IMR-90 (cell line): ENCODE measurements at regions not wholly inside any gene's neighbourhood (a gene's known extent, or its start where the extent isn't known, plus 50 kb on each side); places are given as distances from the start of the nearest gene placed in this dataset.

Experiments used
- ATAC-seq: fragments of 200-7000 bp; cut with Tn5 transposase; 2 replicates; pipeline ENCODE4 v1.9.1; 2020; ENCODE audit warnings: low read depth, mild to moderate bottlenecking, moderate library complexity
- BruUV-seq: library from RNA; stranded (reverse); fragments of 400-500 nt; replicated peaks from 2 replicates; lab custom pipeline; 2021; lab: Mats Ljungman, UMichigan
- CTCF ChIA-PET: fragments of 300-600 bp; formaldehyde crosslinking; extraction: SDS; loops from one replicate; lab custom pipeline; 2021; ENCODE audit warnings: antibody characterized with exemption; lab: Yijun Ruan, JAX
- POLR2A ChIA-PET: fragments of 300-600 bp; sonication (Branson Sonifier 250); formaldehyde crosslinking; loops from one replicate; lab custom pipeline; 2022; ENCODE audit warnings: antibody characterized with exemption; ENCODE audit not compliant: unreplicated experiment; lab: Charles Lee
- DNase-seq: peaks from one replicate; pipeline ENCODE4 v3.0.0; 2013
- H2AFZ ChIP-seq: replicated peaks from 2 replicates; pipeline ENCODE3; 2013; ENCODE audit warnings: low read length, mild to moderate bottlenecking; ENCODE audit not compliant: poor library complexity
- H2AK5ac ChIP-seq: 2 replicates; pipeline ENCODE4 v1.6.1; 2013; ENCODE audit warnings: low read depth, low read length, inconsistent platforms
- H2AK9ac ChIP-seq: replicated peaks from 2 replicates; pipeline ENCODE3; 2013; ENCODE audit warnings: mild to moderate bottlenecking, low read depth, low read length, moderate library complexity; ENCODE audit not compliant: poor library complexity
- H2BK120ac ChIP-seq: 2 replicates; pipeline ENCODE4 v1.6.1; 2013; ENCODE audit warnings: low read depth, low read length, inconsistent platforms
- H2BK15ac ChIP-seq: 3 replicates; pipeline ENCODE4 v1.6.1; 2013; ENCODE audit warnings: low read depth, low read length, inconsistent platforms
- H2BK20ac ChIP-seq: 2 replicates; pipeline ENCODE4 v1.6.1; 2013; ENCODE audit warnings: low read depth, mild to moderate bottlenecking, inconsistent platforms, low read length, moderate library complexity
- H2BK5ac ChIP-seq: 2 replicates; pipeline ENCODE4 v1.6.1; 2013; ENCODE audit warnings: mild to moderate bottlenecking, low read depth, low read length, inconsistent platforms; ENCODE audit not compliant: poor library complexity, severe bottlenecking
- H3K14ac ChIP-seq: replicated peaks from 2 replicates; pipeline ENCODE4 v1.6.1; 2013; ENCODE audit warnings: low read depth, low read length, inconsistent platforms
- H3K18ac ChIP-seq: 2 replicates; pipeline ENCODE4 v1.6.1; 2013; ENCODE audit warnings: low read depth, low read length, control low read depth
- H3K23ac ChIP-seq: 2 replicates; pipeline ENCODE4 v1.6.1; 2013; ENCODE audit warnings: low read depth, low read length, inconsistent platforms
- H3K27ac ChIP-seq: 2 replicates; pipeline ENCODE4 v1.5.1; 2013; ENCODE audit warnings: mild to moderate bottlenecking, control low read depth, low read length; ENCODE audit not compliant: insufficient read depth
- H3K27me3 ChIP-seq: 2 replicates; pipeline ENCODE4 v1.6.1; 2013; ENCODE audit warnings: low read length; ENCODE audit not compliant: control insufficient read depth, insufficient read depth
- H3K36me3 ChIP-seq: 2 replicates; pipeline ENCODE4 v1.6.1; 2013; ENCODE audit warnings: low read length, mixed read lengths; ENCODE audit not compliant: control insufficient read depth, insufficient read depth
- H3K4ac ChIP-seq: 2 replicates; pipeline ENCODE4 v1.6.1; 2013; ENCODE audit warnings: low read depth, low read length, inconsistent platforms
- H3K4me1 ChIP-seq: 2 replicates; pipeline ENCODE4 v1.6.1; 2013; ENCODE audit warnings: low read length, mixed read lengths; ENCODE audit not compliant: control insufficient read depth, insufficient read depth
- H3K4me2 ChIP-seq: 2 replicates; pipeline ENCODE4 v1.6.1; 2013; ENCODE audit warnings: low read depth, mild to moderate bottlenecking, control low read depth, low read length, moderate library complexity
- H3K4me3 ChIP-seq: 2 replicates; pipeline ENCODE4 v1.5.1; 2013; ENCODE audit warnings: low read depth, mild to moderate bottlenecking, control low read depth, low read length, moderate library complexity; ENCODE audit not compliant: insufficient read depth
- H3K56ac ChIP-seq: 2 replicates; pipeline ENCODE4 v1.6.1; 2013; ENCODE audit warnings: low read length, inconsistent platforms; ENCODE audit not compliant: insufficient read depth; ENCODE audit errors: extremely low read depth
- H3K79me1 ChIP-seq, 2 experiments: 2 replicates each; pipeline ENCODE4 v1.6.1; 2013; ENCODE audit warnings: low read length in 2 of 2, inconsistent platforms in 1 of 2, low read depth in 1 of 2
- H3K9ac ChIP-seq: 2 replicates; pipeline ENCODE4 v1.6.1; 2013; ENCODE audit warnings: low read depth, low read length, control low read depth
- H3K9me1 ChIP-seq: 2 replicates; pipeline ENCODE4 v1.6.1; 2013; ENCODE audit warnings: low read length, inconsistent platforms; ENCODE audit not compliant: insufficient read depth
- H3K9me3 ChIP-seq: 2 replicates; pipeline ENCODE4 v1.6.1; 2013; ENCODE audit warnings: low read length; ENCODE audit not compliant: control insufficient read depth, insufficient read depth
- H4K20me1 ChIP-seq: 2 replicates; pipeline ENCODE4 v1.6.1; 2013; ENCODE audit warnings: low read length, inconsistent platforms; ENCODE audit not compliant: insufficient read depth
- H4K5ac ChIP-seq: 2 replicates; pipeline ENCODE4 v1.6.1; 2013; ENCODE audit warnings: mild to moderate bottlenecking, low read depth, low read length, control low read depth
- H4K8ac ChIP-seq, 2 experiments: 2 replicates each; pipeline ENCODE4 v1.6.1; 2013; ENCODE audit warnings: low read depth in 2 of 2, low read length in 2 of 2, control low read depth in 1 of 2, inconsistent platforms in 1 of 2
- H4K91ac ChIP-seq: 2 replicates; pipeline ENCODE4 v1.6.1; 2013; ENCODE audit warnings: low read depth, low read length, inconsistent platforms; ENCODE audit not compliant: insufficient read depth
- ELK1 ChIP-seq: fragments of 150-350 bp; IDR thresholded peaks from 2 replicates; pipeline ENCODE4 v1.6.1; 2016; ENCODE audit warnings: low read depth, mild to moderate bottlenecking, low read length, moderate library complexity, borderline replicate concordance
- FOS ChIP-seq: fragments of 150-350 bp; IDR thresholded peaks from 2 replicates; pipeline ENCODE4 v1.6.1; 2016; ENCODE audit warnings: low read depth, low read length
- RAD21 ChIP-seq: IDR thresholded peaks from 2 replicates; pipeline ENCODE4 v1.6.1; 2012; ENCODE audit warnings: low read length, improper control_type of control experiment
- RCOR1 ChIP-seq: IDR thresholded peaks from 2 replicates; pipeline ENCODE4 v1.6.1; 2012; ENCODE audit warnings: mild to moderate bottlenecking, low read length, improper control_type of control experiment; ENCODE audit not compliant: insufficient replicate concordance
- WGBS, 2 experiments: methylation state at CpG; one replicate each; pipeline versions ENCODE4 v1.1.5 to v1.1.7; 2013; ENCODE audit warnings: missing lambda C conversion rate in 2 of 2; ENCODE audit not compliant: insufficient read length in 1 of 2; ENCODE audit errors: extremely low coverage in 2 of 2; 5-methylcytosine and 5-hydroxymethylcytosine counted together
- dilution Hi-C: fragments of 300-500 bp; cut with HindIII; formaldehyde crosslinking; loops from one replicate; pipeline ENCODE4 v1.14.3; 2018; ENCODE audit warnings: low sequenced_read_pairs; ENCODE audit not compliant: unreplicated experiment
- in situ Hi-C: fragments of 300-500 bp; cut with MboI; formaldehyde crosslinking; loops from 3 replicates; pipeline ENCODE4 v1.14.3; 2019; ENCODE audit warnings: low sequenced_read_pairs, inconsistent platforms, mixed read lengths
- intact Hi-C: fragments of 100-400 bp; cut with micrococcal nuclease; formaldehyde crosslinking; loops from 2 replicates; pipeline ENCODE4 v1.10.0; 2022

- ChIA-PET CTCF (no interaction called here), POLR2A (no interaction called here)
- Histone ChIP-seq H3K4me1 (no peaks in the 10 kb centered on the region), H3K9me3 (no peaks in the 10 kb centered on the region), H3K23ac (no peak overlapping the region), H2BK20ac (no peak overlapping the region), H3K27ac (no peak overlapping the region), H3K56ac (no peak overlapping the region), H3K14ac (no peak overlapping the region), H2BK120ac (no peak overlapping the region), H4K91ac (no peak overlapping the region), H3K36me3 (no peaks in the 10 kb centered on the region), H3K4me3 (no peak overlapping the region), H4K8ac (no peak overlapping the region), H3K27me3 (no peaks in the 10 kb centered on the region), H2AK9ac (no peak overlapping the region), H3K18ac (no peak overlapping the region), H2AK5ac (no peak overlapping the region), H3K9ac (no peak overlapping the region), H4K20me1 (no peaks in the 10 kb centered on the region), H4K5ac (no peak overlapping the region), H3K4me2 (no peak overlapping the region), H2BK15ac (no peak overlapping the region), H2AFZ (no peak overlapping the region), H2BK5ac (no peak overlapping the region), H3K79me1 (no peaks in the 10 kb centered on the region), H3K9me1 (no peaks in the 10 kb centered on the region), H3K4ac (no peak overlapping the region)
- TF ChIP-seq FOS (no peak), RAD21 (no peak), RCOR1 (no peak), ELK1 (no peak)
- WGBS, 2 experiments, result no CpG with 5 or more reads among the region's 4 CpGs
- DNase-seq (no peak), ATAC-seq (no peak)
- intact Hi-C loops (no loop called here), dilution Hi-C loops (no loop called here), in situ Hi-C loops (no loop called here)
- no TSS peak for BruUV-seq
These were observed 127.6 kb downstream of the CHD9NB start for GRCh38 chr16:52925143-52925542.
